HG03039 (cell line): ENCODE measurements at regions not wholly inside any gene's neighbourhood (a gene's known extent, or its start where the extent isn't known, plus 50 kb on each side); places are given as distances from the start of the nearest gene placed in this dataset.
A peak's percentile ranks its signal among the peaks of the same experiment; 100 is the strongest.

Experiments used
- ATAC-seq: cut with Tn5 transposase; IDR thresholded peaks from one replicate; pipeline ENCODE4 v1.9.1; 2021; ENCODE audit warnings: mild to moderate bottlenecking, moderate library complexity; ENCODE audit not compliant: unreplicated experiment

DNA sequence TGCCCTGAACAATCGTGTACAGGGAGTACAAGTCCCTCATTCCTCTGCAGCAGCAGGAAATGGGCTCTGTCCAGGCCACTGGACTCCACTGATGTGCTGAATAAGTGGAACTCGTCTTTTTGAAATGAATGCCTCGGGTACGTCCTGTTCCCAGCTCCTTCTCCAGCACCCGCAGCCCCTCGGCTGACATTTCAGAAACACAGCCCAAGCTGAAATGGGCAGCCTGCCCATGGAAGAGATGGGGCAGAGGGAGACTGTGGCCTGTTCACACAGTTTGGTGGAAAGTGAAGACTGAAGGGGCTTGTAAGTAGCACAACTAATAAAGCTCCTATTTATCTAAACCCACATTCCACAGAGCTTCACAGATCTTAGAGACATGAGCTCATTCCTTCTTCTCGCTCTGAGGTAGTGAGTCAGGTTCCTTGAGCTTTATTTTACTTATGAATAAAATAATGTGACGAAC, 498.6 kb downstream of the TXNL1 start:
- no peak for ATAC-seq

DNA sequence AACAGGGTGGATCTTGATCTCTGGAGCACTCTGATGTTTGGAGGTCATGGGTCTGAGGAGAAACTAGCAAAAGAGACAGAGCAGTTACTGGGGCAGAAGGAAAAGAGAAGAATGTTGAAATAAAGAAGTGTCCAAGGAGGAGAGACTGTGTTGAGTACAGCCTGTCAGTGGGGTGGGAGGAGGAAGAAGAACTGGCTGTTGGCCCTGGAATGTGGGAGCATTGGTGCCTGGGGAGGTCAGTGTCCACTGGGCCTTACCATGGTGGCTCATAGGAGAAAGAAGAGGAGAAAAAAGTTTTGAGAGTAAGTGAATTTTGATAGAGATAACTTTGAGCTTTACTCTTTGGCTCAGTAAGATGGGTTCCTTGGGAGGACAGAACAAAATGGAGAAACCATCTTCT, 499.0 kb downstream of the TXNL1 start:
- no peak for ATAC-seq

DNA sequence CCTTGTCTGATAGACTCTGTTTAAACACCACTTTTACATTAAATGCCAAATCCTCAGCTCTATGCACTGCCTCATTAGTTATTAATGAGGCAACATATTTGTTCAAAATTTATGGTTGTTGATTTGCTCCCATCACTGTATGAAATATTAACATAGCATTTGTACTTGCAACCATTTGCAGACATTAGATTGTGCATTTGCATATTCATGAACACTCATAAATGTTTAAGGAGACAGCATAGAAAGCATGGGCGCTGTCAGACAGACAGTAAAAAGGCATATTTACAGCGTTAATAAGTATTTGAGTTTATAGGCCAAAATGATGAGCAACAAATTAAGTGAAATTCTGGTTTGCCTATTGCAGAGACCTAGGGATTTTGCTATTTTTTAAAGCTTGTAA, 502.3 kb downstream of the TXNL1 start:
- no peak for ATAC-seq

DNA sequence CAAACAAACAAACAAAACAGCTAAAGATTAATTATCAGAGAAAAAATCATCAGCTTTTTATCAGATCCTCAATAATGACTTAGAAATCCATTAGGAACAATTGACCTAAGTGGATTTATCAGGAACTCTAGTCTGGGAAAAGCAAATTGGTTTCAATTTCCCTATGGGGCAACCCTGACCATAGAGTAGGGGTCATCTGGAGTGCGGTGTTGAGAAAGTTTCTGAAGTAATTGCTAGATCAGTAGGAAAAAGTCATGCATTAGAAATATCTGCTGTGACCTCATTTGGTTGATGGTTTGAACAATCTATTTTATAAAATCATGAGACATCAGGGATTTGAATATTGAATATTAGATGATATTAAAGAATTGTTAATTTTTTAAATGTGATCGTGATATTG, 507.9 kb downstream of the TXNL1 start:
- no peak for ATAC-seq

DNA sequence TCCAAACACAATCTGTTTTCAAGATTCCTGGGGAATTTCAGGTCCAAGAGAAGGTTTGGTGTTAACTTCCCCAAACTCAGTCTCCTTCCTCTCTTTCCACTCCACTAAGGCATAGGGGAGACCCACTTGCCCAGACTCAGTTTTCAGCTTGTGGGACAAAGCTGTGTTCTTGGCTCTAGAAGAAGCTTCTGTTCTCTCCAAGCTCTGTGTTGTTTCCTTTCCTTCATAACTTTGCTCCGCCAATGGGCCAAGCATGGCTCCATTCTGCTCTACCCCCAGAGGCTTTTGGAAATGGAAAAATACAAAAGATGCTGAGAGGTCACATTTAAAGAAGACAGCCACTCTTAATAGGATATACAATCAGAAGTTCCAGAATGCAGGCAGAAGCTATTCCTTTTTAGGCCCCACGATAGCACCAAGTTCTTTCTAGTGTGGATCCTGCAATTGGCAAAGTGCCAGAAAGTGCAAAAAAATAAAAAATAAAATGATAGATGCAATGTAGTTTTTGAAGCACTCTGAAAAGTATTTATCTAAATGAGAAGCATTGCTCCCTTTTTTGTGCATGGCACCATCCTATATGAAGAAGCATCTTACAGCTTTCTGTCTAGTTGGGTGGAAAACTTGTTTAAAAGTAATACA, 510.1 kb downstream of the TXNL1 start:
- ATAC-seq: no peak

DNA sequence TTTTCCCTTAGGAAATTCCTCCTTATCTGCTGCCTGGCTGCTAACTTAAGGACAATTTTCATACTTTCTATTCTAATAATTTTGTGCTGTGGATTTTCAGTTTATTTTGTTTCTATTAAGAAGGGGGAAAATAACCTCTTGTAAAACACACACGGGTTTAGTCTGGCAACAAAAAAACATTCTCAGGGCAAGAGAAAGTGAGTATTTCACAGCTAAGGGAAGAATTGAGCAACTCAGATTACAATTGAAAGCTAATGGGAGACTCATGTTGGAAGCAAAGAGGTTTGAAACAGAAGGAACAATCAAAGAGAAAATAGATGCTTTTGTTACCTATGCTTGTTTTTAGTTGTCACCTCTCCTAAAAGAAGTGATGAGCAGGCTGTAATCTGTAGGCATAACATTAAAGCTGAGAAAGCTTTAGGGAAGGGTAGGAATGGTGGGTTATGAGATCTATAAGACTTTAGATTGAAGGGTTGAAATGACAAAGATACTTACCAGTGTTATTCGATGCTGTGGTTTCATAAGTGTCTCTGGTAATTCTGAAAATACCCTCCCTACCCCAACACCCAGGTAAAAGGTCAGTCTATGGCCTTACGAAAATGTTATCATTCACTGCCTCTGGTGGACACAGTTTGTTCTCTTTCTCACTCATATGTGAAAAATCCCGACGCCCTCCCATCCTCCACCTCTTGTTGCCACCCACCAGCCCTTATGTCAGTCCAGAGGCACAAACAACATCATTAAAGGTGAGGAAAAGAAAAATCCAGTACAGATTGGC, 510.9 kb downstream of the TXNL1 start:
- ATAC-seq: no peak

DNA sequence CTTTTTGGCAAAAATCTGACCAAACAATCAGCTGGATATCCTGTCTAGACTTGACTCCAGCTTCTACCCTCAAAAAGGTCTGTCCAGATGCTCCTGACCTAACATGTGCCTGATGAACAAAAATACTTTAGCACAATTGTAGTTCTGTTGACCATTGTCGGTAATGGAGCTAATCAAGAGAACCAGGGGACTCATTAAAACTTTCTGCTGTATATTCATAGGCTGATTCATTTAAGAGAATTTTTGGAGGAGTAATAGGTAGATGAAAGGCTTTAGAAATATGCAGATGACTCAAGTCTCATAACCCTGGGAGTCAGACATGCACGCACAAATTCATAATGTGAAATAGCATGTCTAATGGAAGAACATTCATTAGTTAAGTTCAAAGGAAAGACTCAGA, 514.2 kb downstream of the TXNL1 start:
- ATAC-seq: no peak

DNA sequence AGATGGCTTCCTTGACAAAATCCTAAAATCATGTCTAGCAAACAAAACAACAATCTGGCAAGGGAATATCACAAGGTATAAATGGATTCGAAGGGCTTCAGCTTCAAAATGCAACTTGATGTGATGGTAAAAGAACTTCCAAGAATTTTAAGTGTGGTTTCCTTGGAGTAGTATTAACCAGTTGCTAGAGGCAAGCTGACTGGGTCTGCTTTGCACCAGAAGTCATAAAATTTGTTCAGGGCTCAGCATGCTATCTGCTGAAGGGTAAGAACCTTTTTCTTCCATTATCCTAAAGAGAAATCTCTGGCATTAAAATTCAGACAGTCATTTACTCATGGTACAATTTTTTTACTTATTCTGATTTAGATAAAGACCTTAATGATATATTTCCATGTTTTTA, 516.7 kb downstream of the TXNL1 start:
- ATAC-seq: no peak

DNA sequence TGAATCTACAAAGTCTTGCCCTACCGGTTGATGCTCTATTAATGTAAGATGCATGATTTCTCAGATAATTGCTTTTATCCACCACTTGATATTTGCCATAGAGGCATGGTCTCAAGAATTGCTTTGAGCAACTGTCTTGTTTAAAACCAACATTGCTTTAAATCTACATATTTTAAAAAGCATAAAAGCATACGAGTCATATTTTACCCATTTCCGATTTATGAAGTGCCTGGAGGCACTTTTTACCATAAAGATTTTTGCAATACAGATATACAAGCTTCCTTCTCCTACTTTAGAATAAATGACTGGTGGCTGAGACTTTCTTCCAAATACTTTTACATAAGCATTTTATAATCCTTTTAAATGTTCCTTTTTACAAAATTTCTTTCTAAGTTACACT, 517.6 kb downstream of the TXNL1 start:
- ATAC-seq: no peak

DNA sequence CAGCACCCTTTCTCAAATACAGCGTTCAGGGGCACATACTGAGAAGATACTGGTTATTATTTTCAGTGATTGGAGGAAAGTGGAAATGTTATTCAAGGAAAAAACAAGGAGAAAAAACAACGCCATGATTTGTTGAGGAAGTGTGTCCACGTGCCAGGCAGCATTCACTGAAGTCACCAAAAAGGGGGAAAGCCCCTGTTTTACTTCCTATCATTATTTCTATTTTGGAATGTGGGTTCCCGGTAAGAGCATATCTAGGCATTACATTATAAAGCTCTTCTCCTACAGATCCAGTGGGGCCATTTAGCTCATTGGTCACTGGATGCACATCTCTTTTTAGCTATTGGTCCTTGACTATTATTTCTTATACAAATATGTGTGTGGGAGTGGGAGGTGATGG, 518.7 kb downstream of the TXNL1 start:
- no peak for ATAC-seq

DNA sequence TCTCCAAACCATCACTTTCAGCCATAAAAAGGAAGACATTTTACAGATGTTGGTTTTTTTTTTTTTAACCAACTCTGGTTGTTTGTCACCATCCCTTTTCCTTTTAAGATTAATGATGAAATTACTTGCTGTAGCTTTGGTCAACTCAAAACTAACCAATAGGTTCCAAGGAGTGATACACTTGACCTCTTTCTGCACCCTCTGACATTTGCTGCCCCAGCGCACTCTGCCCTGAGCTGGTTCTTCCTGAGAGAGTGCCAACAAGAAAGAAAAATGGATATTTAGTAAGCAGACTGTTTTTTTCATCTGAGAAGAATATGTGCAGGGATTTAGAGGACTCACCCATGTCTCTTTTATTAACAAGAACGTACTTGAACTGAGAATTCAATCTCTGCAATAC, 520.0 kb downstream of the TXNL1 start:
- ATAC-seq: no peak

DNA sequence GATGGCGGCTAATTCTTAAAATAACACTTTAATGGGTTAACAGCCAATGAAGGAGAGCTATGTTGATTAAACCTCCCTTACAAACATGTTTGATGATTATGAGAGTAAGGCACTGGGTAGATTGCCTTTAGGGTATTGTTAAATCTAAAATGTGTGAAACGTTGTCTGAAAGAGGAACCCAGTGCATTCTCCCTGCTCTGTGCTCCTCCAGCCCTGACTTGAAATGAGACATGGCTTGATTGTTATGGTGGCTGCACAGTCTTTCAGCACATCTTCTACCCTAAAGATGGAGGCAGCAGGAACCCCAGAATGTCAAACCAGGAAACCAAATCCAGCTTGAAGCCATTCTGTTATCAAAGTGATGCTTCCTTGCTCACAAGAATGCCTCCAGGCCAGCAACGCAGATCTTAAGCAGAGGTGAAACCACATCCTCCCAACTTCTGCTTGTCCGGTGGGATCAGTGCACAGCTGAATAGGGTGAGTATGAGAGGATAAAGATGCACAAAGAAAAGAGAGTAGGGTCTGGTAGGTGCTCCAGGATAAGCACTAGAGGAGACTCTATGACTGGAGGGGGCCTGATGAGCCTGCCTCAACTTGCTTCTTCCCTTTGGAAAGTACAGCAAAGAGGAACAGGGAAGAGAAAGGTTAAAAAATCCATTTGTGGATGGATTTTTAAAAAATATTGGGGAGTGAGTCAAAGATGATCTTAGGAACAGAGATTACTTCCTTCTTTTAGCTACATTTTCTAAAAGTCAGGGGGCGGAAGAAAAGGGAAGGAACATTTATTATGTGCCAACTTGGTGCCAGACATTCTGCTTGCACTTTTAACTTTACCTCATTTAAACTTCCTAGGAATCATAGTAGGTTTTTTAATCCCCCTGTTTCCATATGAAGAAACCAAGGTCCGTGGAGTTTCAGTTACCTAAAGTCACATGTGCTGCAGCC, 523.0 kb downstream of the TXNL1 start:
- no peak for ATAC-seq

DNA sequence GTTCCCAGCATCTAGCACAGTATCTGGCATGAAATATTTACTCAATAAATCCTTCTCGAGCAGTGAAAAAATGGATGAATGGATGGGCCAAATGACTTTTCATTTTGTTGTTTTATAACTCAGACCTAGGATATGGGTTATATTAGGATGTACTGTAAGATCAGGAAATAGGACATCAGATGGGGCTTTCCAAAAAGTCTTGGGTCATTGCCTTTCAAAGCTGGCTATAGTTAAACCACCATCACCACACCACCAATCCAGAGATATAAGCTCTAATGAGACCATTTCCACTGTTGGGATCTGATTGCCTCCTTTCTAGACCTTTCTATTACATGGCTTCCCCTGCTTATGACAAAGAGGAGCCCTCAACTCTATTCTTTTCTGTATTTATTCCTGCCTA, 525.0 kb upstream of the TCF4 start:
- ATAC-seq: no peak

DNA sequence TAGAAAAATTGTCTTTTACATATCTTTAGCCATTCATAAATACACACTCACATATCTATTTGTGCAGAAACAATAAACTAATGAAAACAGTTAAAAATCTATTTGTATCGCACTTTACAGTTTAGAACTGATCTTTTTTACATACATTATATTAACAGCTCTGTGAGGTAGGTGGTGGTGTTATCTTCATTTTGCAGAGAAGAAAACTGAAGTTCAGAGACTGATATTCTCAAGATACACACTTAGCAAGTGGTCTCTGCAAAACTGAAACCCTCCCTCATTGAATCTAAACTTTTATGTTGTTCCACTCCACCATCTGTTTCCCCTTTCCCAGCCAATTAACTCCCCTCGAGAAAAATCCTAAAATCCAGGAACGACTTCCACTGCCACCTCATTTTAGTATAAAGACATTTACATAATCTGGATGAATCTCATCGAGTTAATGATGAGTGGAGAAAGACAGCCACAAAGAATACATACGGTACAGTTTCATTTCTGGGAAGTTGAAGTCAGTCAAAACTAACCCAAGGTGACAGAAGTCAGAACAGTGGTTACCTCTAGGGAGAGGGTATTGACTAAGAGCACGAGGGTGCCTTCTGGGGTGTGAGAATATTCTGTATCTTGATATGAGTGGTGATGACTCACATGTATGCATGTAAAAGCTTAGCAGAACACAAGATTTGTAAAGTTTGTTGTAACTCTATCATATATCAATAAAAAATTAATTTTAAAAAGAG, 524.2 kb upstream of the TCF4 start:
- ATAC-seq: peak; percentile 97

DNA sequence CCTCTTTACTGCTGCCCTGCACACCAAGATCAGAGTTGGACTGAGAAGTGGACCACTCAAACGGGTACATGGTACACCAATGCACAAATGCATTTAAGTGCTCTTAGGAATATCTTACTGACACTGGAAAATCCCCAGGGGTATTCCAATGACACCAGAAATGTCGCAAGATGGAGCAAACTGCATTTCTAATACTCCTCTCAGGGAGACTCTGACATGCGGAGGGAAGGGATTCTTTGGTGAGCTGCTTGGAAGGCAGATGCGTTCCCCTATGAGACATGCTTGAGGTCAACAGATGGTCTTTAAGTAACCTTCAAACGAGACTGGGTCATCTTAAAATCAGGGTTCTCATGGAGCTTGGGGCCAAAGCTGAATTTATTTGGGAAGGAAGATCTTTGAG, 521.8 kb upstream of the TCF4 start:
- no peak for ATAC-seq

DNA sequence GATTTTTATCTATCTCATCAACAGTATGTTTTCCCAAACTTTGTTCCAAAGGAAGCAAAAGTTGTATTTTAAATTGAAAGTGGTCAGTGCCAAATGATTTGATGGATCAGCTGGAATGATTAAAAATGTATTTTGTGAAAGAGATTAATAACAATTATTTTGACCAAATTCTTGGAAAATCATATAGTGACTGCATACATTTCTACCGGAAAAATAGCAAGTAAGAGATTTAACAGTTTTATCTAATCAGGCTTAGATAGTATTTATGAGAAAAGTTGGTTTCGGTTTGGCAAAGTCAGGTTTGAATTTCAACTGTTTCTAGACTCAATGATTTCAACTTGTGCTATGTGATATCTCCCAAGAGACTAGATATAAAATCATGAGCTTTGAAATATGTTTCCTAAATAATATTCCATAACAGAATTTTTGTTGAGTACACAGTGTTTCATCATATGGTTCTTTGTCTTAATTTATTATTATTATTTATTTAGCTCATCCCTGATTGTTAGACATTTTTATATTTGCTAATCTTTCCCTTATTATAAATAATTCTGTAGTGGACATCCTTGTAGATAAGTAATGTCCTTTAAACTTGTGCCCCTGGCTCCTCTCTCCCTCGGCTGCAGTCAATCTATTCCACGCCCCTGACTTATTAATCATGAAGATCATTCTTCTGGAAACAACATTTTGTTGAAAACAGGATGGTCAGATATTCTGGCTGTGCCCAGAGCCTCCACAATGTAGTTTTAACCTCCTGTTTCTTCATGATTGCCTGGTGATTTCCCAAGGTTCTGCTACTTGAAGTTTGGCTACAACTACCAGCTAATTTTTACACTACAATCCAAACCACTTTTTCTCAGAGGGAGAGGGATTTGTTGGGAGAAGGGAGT, 520.7 kb upstream of the TCF4 start:
- no peak for ATAC-seq

DNA sequence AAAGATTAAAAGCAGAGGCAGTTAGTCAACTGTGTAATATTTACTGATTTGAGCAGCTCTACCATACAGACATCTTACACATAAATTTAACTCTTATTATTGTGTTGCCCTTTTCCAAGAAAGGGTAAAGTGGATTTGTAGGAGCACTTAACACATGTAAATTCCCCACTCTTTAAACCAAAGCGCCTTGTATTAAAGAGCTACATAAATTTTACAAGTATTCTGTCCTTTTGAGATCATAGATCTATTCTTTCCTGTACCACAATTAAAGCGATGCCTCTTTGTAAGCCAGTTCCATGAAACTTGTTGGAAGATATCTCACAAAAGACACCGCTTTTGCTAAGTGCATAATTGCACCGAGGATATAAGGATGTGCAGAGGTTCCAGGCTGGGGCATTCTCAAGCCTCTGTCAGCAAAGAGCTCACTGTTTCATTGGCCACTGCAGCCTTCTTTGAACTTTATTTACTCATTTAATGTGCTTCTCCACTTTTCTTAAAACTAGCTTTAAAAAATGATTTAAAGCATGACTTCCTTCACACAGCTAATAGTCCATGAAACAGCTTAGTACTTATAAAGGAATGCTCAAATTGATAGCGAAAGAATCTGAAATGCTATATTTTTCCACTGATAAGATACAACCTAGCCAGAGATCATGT, 520.0 kb upstream of the TCF4 start:
- no peak for ATAC-seq

DNA sequence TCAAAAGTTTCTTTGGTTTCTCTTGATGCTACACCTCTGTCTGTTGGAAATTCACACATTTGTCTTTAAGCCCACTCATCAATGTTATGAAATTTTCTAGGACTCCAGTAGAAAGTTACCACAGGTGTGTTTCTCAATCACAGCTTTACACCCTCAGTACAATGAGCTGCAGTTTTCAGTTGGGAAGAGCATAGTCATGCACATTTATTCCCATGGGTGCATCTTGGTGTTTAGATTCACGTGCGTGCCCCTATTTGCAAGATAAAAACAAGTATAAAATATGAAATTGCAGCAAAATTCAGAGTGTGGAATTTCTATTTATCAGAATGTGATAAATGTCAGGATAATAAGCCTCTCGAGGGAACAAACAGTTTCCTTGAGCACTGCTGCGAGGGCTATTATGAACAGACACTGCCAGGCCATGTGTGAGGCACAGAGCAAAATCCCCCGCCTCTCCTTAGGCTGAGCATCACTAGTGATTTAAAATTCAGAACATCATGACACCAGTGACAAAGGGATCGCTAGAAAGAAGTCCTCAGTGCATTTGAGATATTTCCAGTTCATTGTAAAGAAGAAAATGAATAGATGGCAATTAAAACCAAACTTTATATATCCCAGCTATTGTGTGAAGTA, 512.2 kb upstream of the TCF4 start:
- ATAC-seq: no peak

DNA sequence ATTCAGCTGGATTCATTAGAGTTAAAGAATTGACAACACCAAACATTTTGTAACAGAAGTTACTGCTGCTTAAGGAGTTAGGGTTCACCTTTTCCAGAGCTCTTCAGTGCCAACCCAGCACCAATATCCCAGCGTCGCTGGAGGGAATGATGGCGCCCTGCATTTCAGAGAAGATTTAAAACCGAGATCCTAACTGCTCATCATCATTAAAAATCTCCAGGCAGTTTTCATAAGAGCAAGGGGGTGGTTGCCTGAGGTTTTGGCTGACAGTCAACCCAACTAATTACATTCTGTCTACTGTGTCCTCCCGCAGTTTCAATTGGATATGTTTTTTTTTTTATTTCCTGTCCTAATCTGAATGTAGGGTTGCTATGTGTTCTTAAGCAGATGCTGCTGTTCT, 509.6 kb upstream of the TCF4 start:
- no peak for ATAC-seq
